MM.1S (cell line): ENCODE measurements at regions not wholly inside any gene's neighbourhood (a gene's known extent, or its start where the extent isn't known, plus 50 kb on each side); places are given as distances from the start of the nearest gene placed in this dataset.

ENCODE experiments used
- DNase-seq: peaks from one replicate; pipeline ENCODE4 v3.0.0-alpha.2; 2015
- H2AFZ ChIP-seq: fragments of 300-600 bp; sonication (generic); 2 replicates; pipeline ENCODE4 v1.6.0; 2016; ENCODE audit warnings: antibody characterized with exemption, low read length
- H3F3A ChIP-seq: fragments of 300-600 bp; sonication (generic); 2 replicates; pipeline ENCODE4 v1.6.1; 2016; ENCODE audit warnings: mild to moderate bottlenecking, antibody characterized with exemption, low read length, moderate library complexity, mixed read lengths; ENCODE audit not compliant: insufficient read depth
- H3K27ac ChIP-seq: fragments of 300-600 bp; sonication (generic); 2 replicates; pipeline ENCODE4 v1.5.1; 2016; ENCODE audit warnings: mild to moderate bottlenecking, low read length
- H3K27me3 ChIP-seq: fragments of 300-600 bp; sonication (generic); replicated peaks from 2 replicates; pipeline ENCODE4 v1.6.0; 2016; ENCODE audit warnings: low read length; ENCODE audit not compliant: insufficient read depth
- H3K36me3 ChIP-seq: fragments of 300-600 bp; sonication (generic); replicated peaks from 2 replicates; pipeline ENCODE4 v1.6.1; 2016; ENCODE audit warnings: mild to moderate bottlenecking, low read length, mixed read lengths; ENCODE audit not compliant: insufficient read depth
- H3K4me1 ChIP-seq: fragments of 300-600 bp; sonication (generic); 2 replicates; pipeline ENCODE4 v1.6.1; 2016; ENCODE audit warnings: low read length, mixed read lengths
- H3K4me2 ChIP-seq: fragments of 300-600 bp; sonication (generic); 2 replicates; pipeline ENCODE4 v1.6.0; 2016; ENCODE audit warnings: low read depth, low read length
- H3K4me3 ChIP-seq: fragments of 300-600 bp; sonication (generic); 2 replicates; pipeline ENCODE4 v1.5.1; 2016; ENCODE audit warnings: low read length, mixed read lengths
- H3K79me2 ChIP-seq: fragments of 300-600 bp; sonication (generic); 2 replicates; pipeline ENCODE4 v1.6.1; 2016; ENCODE audit warnings: mixed run types, low read length, mixed read lengths
- H3K9ac ChIP-seq: fragments of 300-600 bp; sonication (generic); 2 replicates; pipeline ENCODE4 v1.6.1; 2016; ENCODE audit warnings: low read length, mixed read lengths
- H3K9me2 ChIP-seq: fragments of 300-600 bp; sonication (generic); replicated peaks from 2 replicates; pipeline ENCODE4 v1.6.1; 2016; ENCODE audit warnings: mild to moderate bottlenecking, low read length, mixed read lengths; ENCODE audit not compliant: insufficient read depth
- H3K9me3 ChIP-seq: fragments of 300-600 bp; sonication (generic); replicated peaks from 2 replicates; pipeline ENCODE4 v1.6.1; 2016; ENCODE audit warnings: mild to moderate bottlenecking, low read length, mixed read lengths; ENCODE audit not compliant: insufficient read depth
- H4K20me1 ChIP-seq: fragments of 300-600 bp; sonication (generic); 2 replicates; pipeline ENCODE4 v1.6.1; 2016; ENCODE audit warnings: mild to moderate bottlenecking, low read length, moderate library complexity, mixed read lengths; ENCODE audit not compliant: insufficient read depth
- CTCF ChIP-seq: fragments of 300-600 bp; sonication (generic); IDR thresholded peaks from 2 replicates; pipeline ENCODE4 v1.5.1; 2016; ENCODE audit warnings: antibody characterized with exemption, low read length, mixed read lengths
- EZH2 ChIP-seq: fragments of 300-600 bp; sonication (generic); optimal IDR thresholded peaks from 2 replicates; pipeline ENCODE3; 2017; ENCODE audit warnings: low read depth, mild to moderate bottlenecking, antibody characterized with exemption, low read length, mixed read lengths
- EZH2phosphoT487 ChIP-seq: fragments of 300-600 bp; sonication (generic); IDR thresholded peaks from 2 replicates; pipeline ENCODE4 v1.6.1; 2018; ENCODE audit warnings: antibody characterized with exemption, low read length

- Histone ChIP-seq H3K79me2 (no peaks in the 10 kb centered on the region), H3K4me2 (no peak overlapping the region), H4K20me1 (no peaks in the 10 kb centered on the region), H3K9ac (no peak overlapping the region), H3F3A (no peaks in the 10 kb centered on the region), H3K36me3 (no peaks in the 10 kb centered on the region), H3K4me3 (no peak overlapping the region), H3K27ac (no peak overlapping the region), H3K27me3 (no peaks in the 10 kb centered on the region), H3K4me1 (no peaks in the 10 kb centered on the region), H3K9me2 (no peaks in the 10 kb centered on the region), H3K9me3 (no peaks in the 10 kb centered on the region), H2AFZ (no peak overlapping the region)
- TF ChIP-seq EZH2phosphoT487 (no peak), EZH2 (no peak), CTCF (no peak)
- no peak for DNase-seq
Observed at GRCh38 chr20:56986476-56986875, 280.0 kb downstream of the BMP7 start.

GRCh38 chr20:56986931-56987720, 279.3 kb downstream of the BMP7 start:
- Histone ChIP-seq H3K4me1 (no peaks in the 10 kb centered on the region), H3K9me3 (no peaks in the 10 kb centered on the region), H3K79me2 (no peaks in the 10 kb centered on the region), H2AFZ (no peak overlapping the region), H3K27me3 (no peaks in the 10 kb centered on the region), H3K4me3 (no peak overlapping the region), H3K9me2 (no peaks in the 10 kb centered on the region), H3K9ac (no peak overlapping the region), H3K36me3 (no peaks in the 10 kb centered on the region), H3K27ac (no peak overlapping the region), H4K20me1 (no peaks in the 10 kb centered on the region), H3K4me2 (no peak overlapping the region), H3F3A (no peaks in the 10 kb centered on the region)
- no peak for DNase-seq
- TF ChIP-seq EZH2phosphoT487 (no peak), EZH2 (no peak), CTCF (no peak)

- Histone ChIP-seq H3K9me2 (no peaks in the 10 kb centered on the region), H3K36me3 (no peaks in the 10 kb centered on the region), H3K9me3 (no peaks in the 10 kb centered on the region), H3K9ac (no peak overlapping the region), H3F3A (no peaks in the 10 kb centered on the region), H3K27ac (no peak overlapping the region), H3K79me2 (no peaks in the 10 kb centered on the region), H3K4me1 (no peaks in the 10 kb centered on the region), H2AFZ (no peak overlapping the region), H4K20me1 (no peaks in the 10 kb centered on the region), H3K27me3 (no peaks in the 10 kb centered on the region), H3K4me3 (no peak overlapping the region), H3K4me2 (no peak overlapping the region)
- no peak for TF ChIP-seq CTCF
- no peak for TF ChIP-seq EZH2
- TF ChIP-seq EZH2phosphoT487, result no peak
- no peak for DNase-seq
Observed at GRCh38 chr20:56987986-56988385, 278.5 kb downstream of the BMP7 start.
